Stomach (tissue), 4 donors: ENCODE measurements at regions not wholly inside any gene's neighbourhood (a gene's known extent, or its start where the extent isn't known, plus 50 kb on each side); places are given as distances from the start of the nearest gene placed in this dataset.

Experiments used
- POLR2A ChIP-seq, 4 donors: fragments of 450-650 bp; IDR thresholded peaks; one replicate each; pipeline ENCODE4 v1.6.1; 2016; ENCODE audit warnings: antibody characterized with exemption in 4 of 4, control low read depth in 2 of 4, mild to moderate bottlenecking in 1 of 4, moderate library complexity in 1 of 4
- POLR2AphosphoS5 ChIP-seq, 3 donors: sonication (generic); formaldehyde crosslinking; IDR thresholded peaks; one replicate each; pipeline ENCODE4 v1.6.1; 2016; ENCODE audit warnings: antibody characterized with exemption in 3 of 3
- TF ChIP-seq, protein P1 (sequence below), 7 experiments: fragments of 450-650 bp in 4 of 7; fragments of 200-600 bp in 3 of 7; sonication (generic) in 3 of 7; IDR thresholded peaks; one replicate each; pipeline ENCODE4 v1.5.1; 2016 to 2019; ENCODE audit warnings: antibody characterized with exemption in 7 of 7, control low read depth in 2 of 7, mild to moderate bottlenecking in 1 of 7

DNA sequence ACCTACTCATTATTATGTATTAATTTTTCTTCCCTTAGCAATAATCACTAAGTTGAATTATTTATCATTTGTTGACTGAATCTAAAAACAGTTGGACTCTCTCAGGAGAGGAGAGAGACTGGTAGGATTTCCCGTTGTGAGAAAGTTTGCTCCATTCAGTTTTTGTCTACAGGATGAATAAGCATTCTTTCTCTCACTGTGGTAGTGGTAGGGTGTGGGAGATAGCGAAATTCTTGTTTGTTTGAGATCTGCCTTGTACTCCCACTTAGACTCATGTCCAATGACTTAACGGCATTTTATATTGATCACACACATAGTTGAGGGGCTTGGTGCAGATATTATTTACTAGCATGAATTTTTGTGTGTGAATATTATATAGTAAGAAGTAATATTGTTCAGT, 421.0 kb upstream of the PDE3A start:
- TF ChIP-seq POLR2AphosphoS5 (IDR thresholded peaks at IDR 0.05) = no peak
- TF ChIP-seq, protein P1, sequence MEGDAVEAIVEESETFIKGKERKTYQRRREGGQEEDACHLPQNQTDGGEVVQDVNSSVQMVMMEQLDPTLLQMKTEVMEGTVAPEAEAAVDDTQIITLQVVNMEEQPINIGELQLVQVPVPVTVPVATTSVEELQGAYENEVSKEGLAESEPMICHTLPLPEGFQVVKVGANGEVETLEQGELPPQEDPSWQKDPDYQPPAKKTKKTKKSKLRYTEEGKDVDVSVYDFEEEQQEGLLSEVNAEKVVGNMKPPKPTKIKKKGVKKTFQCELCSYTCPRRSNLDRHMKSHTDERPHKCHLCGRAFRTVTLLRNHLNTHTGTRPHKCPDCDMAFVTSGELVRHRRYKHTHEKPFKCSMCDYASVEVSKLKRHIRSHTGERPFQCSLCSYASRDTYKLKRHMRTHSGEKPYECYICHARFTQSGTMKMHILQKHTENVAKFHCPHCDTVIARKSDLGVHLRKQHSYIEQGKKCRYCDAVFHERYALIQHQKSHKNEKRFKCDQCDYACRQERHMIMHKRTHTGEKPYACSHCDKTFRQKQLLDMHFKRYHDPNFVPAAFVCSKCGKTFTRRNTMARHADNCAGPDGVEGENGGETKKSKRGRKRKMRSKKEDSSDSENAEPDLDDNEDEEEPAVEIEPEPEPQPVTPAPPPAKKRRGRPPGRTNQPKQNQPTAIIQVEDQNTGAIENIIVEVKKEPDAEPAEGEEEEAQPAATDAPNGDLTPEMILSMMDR (IDR thresholded peaks at IDR 0.05) = no peak
- TF ChIP-seq POLR2A (IDR thresholded peaks at IDR 0.05) = no peak
